ENCODE measurements at regions not wholly inside any gene's neighbourhood (a gene's known extent, or its start where the extent isn't known, plus 50 kb on each side); places are given as distances from the start of the nearest gene placed in this dataset.

- no peak for DNase-seq
Observed at GRCh38 chr19:30890033-30890432, 459.2 kb downstream of the TSHZ3 start.

- no peak for DNase-seq
Observed at GRCh38 chr19:30888937-30889336, 460.3 kb downstream of the TSHZ3 start.

DNA sequence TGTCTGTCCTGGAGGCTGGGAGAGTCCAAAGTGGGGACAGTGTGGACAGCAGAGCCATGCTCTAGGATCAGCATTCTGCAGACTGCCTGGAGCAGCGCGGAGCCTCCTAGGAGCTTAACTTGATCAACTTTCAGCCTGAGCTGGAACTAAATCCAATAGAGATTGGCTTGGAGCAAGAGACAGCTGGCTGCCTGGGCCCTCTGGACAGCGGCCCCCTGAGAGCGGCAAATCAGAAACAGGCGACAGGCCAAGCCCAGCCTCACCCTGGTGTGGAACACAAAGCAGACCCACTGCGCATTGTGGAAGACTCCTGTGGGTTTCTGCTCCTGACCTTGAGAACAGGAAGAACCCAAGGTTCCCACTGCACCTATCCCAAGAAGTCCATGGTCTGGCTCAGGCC is 462.2 kb downstream of the TSHZ3 start:
- DNase-seq: no peak

GRCh38 chr19:30886222-30886621 is 463.0 kb downstream of the TSHZ3 start:
- DNase-seq: no peak

DNA sequence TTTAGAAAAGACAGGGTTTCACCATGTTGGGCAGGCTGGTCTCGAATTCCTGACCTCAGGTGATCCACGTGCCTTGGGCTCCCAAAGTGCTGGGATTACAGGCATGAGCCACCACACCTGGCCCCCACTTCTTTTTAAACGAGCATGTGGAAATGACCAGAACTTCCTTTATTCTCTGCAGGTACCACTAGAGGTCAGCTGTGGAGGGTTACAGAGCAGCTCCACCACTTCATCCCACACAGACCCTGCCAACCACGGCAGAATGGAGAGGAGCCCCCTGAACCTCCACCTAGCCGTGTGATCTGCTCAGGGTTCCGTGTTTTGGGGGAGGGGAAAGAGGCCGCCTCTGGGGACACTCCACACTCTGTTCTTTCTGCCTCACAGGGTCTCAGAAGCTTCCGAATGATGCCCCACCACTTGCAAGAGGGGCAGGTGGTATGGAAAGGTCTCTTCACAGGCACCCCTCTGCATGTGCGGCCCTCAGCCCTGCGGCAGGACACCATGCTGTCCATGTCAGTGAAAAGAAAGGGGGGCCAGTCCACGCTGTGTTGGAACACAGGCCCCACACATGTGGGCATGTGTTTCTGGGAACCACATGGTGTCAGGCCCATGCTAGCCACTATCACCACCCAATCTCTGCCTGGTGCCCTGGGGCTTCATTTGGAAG is 465.0 kb downstream of the TSHZ3 start:
- no peak for DNase-seq

DNA sequence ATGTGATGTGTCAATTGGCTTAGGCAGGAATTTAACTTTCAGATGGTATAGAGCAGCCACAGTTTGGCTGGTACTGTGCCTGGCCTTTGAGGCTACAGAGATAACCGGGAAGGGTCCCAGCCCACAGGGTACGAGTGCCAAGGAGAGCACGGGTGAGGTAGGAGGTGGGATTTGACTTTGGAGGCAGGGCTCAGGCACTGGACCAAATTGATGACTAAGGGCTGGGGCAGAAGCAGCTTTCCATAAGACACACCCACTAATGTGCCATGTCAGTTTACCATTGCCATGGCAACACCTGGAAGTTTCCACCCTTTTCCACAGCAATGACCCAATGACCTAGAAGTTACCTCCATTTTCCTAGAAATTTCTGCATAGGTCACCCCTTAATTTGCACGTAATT is 466.2 kb downstream of the TSHZ3 start:
- DNase-seq: no peak

- no peak for DNase-seq
Observed at GRCh38 chr19:30882411-30883005, 466.7 kb downstream of the TSHZ3 start.

DNA sequence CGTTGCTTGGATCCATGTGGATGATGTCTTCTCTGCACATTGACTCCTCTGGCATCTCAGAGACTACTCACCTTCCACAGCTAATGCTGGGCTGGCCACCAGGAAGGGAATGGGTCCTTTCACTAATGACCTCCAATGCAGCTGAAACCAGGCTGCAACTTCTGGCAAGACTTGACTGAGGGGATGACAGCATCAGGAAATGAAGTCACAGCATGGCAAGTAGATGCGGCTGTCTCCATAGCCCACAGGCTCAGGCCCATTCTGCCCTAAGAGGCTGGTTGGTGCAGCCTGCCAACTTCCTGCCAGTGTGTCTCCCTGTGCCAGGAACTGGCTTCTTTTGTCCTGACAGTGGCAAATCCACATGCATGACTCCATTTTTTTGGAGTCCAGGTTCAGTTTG is 467.3 kb downstream of the TSHZ3 start:
- DNase-seq: no peak

DNA sequence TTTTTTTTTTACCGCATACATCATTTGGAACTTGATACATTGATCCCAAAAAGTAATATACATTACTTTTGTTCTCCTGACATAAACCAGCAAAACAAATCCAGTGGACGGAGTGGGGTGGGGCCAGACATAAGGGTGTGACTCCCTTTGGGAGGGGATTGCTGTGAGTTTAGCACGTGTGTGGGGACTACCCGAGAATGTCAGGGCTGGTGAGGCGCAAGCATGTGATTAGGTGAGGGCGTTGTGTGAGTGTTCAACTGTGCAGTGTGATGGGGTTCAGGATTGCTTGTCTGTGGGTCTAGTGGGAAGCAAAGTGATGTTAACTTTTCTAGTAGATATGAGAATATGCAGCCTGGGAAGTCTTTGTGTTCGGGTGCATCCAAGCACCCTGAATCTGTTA is 468.0 kb downstream of the TSHZ3 start:
- DNase-seq: no peak

DNA sequence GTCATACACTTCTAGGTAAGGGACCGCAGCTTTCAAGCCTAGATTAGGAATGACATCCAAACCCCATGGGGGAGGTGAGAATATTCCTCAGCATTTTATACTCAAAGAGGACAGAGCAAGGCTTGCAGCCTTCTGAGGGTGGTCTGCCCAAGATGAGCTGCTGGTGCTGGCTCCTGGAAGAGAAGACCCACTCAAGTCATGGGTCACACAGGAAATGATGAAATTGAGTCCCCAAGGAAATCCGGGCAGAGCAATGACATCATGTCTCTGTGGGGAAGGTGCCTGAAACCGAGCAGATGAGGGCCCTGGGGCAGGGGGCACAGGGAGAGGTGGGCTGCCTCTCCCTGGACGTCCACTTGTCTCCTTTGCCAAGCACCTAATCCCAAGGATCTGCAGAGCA is 468.7 kb downstream of the TSHZ3 start:
- DNase-seq: no peak

- DNase-seq: no peak
Observed at GRCh38 chr19:30880151-30880550, 469.1 kb downstream of the TSHZ3 start.

DNA sequence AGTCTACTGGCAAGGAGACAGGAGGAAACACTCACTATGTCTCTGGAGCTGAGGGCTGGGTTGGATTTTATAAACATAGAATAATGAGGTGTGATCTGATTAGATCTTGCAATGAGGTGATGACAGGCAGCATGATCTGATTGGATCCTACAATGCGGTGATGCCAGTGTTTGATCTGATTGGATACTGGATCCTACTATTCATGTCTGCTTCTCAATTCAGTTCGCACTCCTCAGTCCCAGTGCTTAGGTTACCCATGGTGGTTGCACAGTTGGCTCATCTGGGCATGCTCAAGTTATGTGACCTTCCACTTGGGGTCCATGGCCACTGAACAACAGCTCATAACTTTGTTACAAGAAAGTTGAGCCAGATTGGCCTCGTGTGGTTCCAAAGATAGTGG is 469.5 kb downstream of the TSHZ3 start:
- DNase-seq: no peak

DNA sequence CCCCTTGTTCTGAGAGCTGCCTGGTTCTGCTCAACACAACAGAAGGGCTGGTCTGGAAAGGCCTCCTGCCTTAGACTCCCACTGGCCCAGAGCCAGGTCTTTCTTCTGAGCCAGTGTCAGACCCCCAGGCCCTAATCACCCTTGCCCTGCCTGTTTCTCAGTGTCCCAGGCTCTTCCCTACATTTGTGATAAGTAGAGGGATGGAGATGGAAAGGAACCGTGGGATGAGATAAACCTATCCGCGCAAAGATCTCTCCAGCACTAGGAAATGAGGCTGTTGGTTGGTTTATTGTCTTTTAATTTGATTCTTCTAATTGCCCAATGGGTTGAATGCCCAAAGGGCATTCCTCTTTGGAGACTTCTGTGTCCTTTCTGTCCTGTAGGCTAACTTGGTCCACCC is 470.0 kb downstream of the TSHZ3 start:
- DNase-seq: no peak

GRCh38 chr19:30878495-30878894 is 470.7 kb downstream of the TSHZ3 start:
- DNase-seq: no peak

DNA sequence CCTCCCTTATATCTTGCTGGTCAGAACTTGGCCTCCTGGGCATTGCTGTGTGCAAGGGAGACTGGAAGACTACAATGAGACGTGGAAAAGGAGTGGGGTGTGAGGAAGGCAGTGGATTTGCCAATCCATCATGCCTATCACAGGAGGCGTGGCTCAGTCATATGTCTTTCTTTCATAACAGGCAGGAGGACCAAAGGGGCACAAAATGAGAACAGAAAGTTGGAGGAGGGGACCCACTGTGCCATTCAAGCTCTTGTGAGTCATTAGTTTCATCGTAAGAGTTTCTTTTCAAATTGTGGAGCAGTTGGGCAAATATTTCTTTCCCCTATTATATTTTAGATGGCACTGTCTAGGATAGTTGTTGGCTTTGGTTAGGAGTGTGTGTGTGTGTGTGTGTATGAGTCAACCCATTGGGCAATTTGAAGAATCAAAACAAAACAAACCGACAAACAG is 471.5 kb downstream of the TSHZ3 start:
- DNase-seq: no peak

DNA sequence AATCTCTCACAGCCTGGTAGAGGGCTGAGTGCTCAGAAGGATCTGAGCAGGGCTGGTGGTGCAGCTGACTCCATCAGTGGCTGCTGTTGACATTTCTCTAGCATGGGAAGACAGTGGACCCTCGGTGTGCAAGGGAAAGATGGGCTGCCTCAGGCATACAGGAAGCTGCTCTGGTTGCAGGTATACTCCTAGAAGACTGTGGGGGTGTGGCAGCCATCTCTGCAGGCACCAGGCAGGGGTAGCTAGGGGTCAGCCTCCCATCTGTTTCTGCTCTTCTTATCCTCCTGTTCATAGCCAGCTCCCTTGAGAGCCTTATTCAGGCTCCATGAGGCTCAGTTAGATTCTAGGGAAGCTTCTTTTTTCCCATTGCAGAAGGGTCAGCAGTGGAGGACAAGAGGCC is 475.5 kb downstream of the TSHZ3 start:
- DNase-seq: no peak

- DNase-seq: no peak
Observed at GRCh38 chr19:30873003-30873402, 476.2 kb downstream of the TSHZ3 start.

GRCh38 chr19:30871979-30872378 is 477.3 kb downstream of the TSHZ3 start:
- no peak for DNase-seq

- peak; percentile 47 for DNase-seq
Observed at GRCh38 chr19:30870876-30871275, 478.4 kb downstream of the TSHZ3 start.

DNA sequence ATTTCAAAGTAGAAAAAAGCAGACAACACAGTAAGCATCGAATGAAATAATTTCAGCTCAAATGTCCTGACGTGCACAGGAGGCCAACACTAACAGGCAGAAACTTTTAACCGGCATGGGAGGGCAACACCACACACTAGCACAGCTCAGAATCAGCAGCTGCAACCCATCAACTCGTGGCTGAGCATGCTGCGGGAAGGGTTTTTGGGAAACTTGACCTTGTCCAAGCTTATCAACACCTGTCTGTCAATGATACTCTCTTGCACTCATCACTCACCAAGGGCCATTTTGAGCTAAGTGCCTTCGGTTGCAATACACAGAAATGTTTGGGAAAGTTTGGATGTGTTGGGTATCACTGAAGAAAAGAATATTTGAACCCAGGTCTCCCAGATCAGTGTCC is 483.7 kb downstream of the TSHZ3 start:
- DNase-seq: no peak

DNA sequence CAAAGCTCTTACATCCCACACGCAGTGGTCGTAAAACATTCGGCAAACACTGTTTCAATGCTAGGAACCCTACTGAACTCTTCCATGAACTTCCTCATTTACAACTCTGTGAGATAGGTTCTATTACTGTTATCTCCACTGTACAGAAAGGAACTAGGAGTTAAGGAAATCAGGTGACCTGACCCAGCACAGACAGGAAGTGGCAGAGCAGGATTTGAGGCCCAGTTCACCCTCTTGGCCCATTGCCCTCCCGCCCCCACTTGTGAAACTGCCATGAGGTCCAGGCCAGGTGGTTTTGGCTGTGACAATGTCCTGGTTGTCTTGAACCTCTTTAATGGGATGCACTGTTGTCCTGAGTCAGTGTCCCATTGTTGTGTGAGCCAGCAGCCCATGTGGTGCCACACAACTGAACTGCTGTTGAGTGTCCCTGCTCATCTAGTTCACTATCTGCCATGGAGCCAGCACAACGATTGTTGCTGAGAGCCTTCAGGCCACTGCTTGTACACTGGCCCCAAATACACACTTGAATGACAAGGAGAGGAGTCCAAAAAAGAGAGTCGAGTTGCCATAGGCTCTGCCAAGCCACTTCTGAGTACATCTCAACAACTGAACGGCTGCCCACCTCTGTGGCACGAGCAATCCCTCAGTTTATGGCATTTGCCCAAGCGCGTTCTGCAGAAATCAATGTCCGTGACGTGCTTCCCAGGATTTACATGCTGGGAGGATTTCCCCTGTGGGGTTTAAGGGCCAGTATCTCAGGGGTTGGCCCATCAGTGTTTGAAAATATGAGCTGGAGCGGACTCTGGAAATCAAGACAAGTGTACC is 484.6 kb downstream of the TSHZ3 start:
- DNase-seq: no peak

DNA sequence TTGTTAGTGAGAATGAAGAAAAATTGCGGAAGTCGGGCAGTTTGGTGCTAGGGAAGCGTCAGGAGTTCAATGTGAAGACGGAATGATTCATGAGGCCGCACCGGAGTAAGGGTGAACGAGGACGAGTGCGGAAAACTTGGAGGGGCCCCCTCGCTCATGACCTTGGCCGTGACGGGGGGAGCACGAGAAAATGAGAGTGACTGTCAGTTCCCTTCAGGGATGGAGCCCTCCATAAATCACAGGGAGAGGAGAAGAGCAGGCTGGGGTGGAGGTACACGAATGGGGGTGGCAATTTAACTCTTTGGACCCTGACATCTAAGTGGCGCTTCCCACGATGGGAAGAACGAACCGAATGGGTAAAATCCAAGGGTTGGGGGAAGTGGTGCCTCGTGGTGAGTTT is 486.4 kb downstream of the TSHZ3 start:
- no peak for DNase-seq

- DNase-seq: no peak
Observed at GRCh38 chr19:30861919-30862318, 487.3 kb downstream of the TSHZ3 start.

GRCh38 chr19:30857966-30858490 is 485.8 kb downstream of the ZNF536 start:
- DNase-seq: no peak
